ENCODE measurements at regions not wholly inside any gene's neighbourhood (a gene's known extent, or its start where the extent isn't known, plus 50 kb on each side); places are given as distances from the start of the nearest gene placed in this dataset.

DNA sequence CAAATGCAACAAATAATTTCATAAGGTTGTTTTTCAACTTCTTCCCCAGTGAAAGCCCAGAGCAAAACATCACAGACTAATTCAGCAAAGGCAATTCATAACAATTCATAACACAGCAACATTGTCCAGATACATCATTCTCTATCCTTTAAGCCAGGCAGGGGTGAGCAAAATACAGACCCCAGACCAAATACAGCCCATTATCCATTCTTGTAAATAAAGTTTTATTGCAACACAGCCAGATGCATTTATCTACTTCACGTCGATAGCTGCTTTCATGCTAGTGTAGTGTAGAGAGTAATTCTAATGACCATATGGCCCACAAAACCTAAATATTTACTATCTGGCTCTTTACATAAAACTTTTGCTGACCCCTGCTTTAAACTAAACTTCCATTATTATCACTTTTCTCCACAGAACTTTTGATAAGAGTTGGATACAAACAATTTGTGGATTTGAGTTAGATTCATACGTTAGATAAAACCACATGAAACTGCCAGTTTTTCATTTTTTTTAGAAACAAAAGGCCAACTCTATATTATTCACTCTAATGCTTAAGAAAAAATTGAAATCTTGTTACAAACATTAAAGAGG, 174.4 kb downstream of the DUSP6 start:
- Histone ChIP-seq H3K9ac (ENCODE audit: insufficient read length, low read depth) (no peak overlapping the region), H3K4me3 (ENCODE audit: insufficient read length, low read depth) (no peak overlapping the region), H3K9me3 (ENCODE audit: insufficient read depth, low read length) (no peaks in the 10 kb centered on the region), H3K27me3 (ENCODE audit: insufficient read depth, insufficient read length) (no peaks in the 10 kb centered on the region), H3K36me3 (ENCODE audit: insufficient read depth, insufficient read length, low read length) (no peaks in the 10 kb centered on the region), H3K4me1 (ENCODE audit: insufficient read depth, insufficient read length) (no peaks in the 10 kb centered on the region)
- DNase-seq (ENCODE audit: low read depth, low spot score): no peak
- TF ChIP-seq SUZ12 (IDR thresholded peaks at IDR 0.05; ENCODE audit: extremely low read depth, insufficient read depth, insufficient read length): no peak
- TF ChIP-seq YY1 (IDR thresholded peaks at IDR 0.05; ENCODE audit: insufficient read depth, insufficient read length): no peak
- TF ChIP-seq ZNF274 (IDR thresholded peaks at IDR 0.05; ENCODE audit: low read depth, low read length): no peak

DNA sequence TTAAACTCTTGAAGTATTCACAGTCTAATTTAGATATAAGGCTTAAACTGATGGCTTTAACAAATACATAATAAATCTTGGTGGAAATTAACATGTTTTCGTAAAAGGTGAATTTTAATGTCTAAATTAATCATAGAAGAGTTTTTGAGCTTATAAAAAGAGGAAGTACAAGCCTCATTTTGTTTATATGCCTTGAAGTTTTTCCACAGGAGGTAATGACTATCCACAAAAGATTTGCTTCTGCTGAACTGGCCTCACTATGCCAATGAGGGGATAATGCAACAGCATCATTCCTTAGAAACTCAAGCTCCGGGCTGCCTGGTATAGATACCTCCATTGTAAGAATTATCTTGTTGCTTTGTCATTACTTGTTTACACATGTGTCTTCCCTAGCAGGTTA, 175.6 kb downstream of the DUSP6 start:
- Histone ChIP-seq H3K9me3 (ENCODE audit: insufficient read depth, low read length) (no peaks in the 10 kb centered on the region), H3K4me3 (ENCODE audit: insufficient read length, low read depth) (no peak overlapping the region), H3K9ac (ENCODE audit: insufficient read length, low read depth) (no peak overlapping the region), H3K4me1 (ENCODE audit: insufficient read depth, insufficient read length) (no peaks in the 10 kb centered on the region), H3K36me3 (ENCODE audit: insufficient read depth, insufficient read length, low read length) (no peaks in the 10 kb centered on the region), H3K27me3 (ENCODE audit: insufficient read depth, insufficient read length) (no peaks in the 10 kb centered on the region)
- DNase-seq (ENCODE audit: low read depth, low spot score): no peak
- no peak for TF ChIP-seq YY1 (IDR thresholded peaks at IDR 0.05; ENCODE audit: insufficient read depth, insufficient read length)
- TF ChIP-seq ZNF274 (IDR thresholded peaks at IDR 0.05; ENCODE audit: low read depth, low read length): no peak
- no peak for TF ChIP-seq SUZ12 (IDR thresholded peaks at IDR 0.05; ENCODE audit: extremely low read depth, insufficient read depth, insufficient read length)

DNA sequence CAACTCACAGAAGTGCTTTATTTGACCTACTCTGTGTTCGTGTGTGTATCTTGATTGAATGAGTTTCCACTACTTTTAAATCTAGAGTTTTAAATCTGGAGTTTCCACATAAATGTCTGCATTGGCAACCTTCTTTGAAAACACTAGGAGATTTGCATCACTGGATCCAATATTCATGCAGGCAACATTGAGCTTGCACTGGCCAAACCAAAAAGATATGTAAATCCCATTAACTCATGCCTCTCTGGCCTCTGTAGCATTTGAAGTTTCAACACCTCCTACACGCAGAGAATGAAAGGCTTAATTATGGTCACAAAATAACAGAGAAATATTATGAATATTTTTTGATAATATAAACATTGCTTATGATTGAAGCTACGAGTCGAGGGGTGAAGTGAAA, 178.6 kb downstream of the DUSP6 start:
- H3K27me3 ChIP-seq (ENCODE audit: insufficient read depth, insufficient read length): no peaks in the 10 kb centered on the region
- DNase-seq (ENCODE audit: low read depth, low spot score): no peak
- H3K4me3 ChIP-seq (ENCODE audit: insufficient read length, low read depth): no peak overlapping the region
- no peak for TF ChIP-seq YY1 (IDR thresholded peaks at IDR 0.05; ENCODE audit: insufficient read depth, insufficient read length)
- TF ChIP-seq ZNF274 (IDR thresholded peaks at IDR 0.05; ENCODE audit: low read depth, low read length): no peak
- TF ChIP-seq SUZ12 (IDR thresholded peaks at IDR 0.05; ENCODE audit: extremely low read depth, insufficient read depth, insufficient read length): no peak
- H3K4me1 ChIP-seq (ENCODE audit: insufficient read depth, insufficient read length): no peaks in the 10 kb centered on the region
- no peaks in the 10 kb centered on the region for H3K9me3 ChIP-seq (ENCODE audit: insufficient read depth, low read length)
- no peaks in the 10 kb centered on the region for H3K36me3 ChIP-seq (ENCODE audit: insufficient read depth, insufficient read length, low read length)
- no peak overlapping the region for H3K9ac ChIP-seq (ENCODE audit: insufficient read length, low read depth)

DNA sequence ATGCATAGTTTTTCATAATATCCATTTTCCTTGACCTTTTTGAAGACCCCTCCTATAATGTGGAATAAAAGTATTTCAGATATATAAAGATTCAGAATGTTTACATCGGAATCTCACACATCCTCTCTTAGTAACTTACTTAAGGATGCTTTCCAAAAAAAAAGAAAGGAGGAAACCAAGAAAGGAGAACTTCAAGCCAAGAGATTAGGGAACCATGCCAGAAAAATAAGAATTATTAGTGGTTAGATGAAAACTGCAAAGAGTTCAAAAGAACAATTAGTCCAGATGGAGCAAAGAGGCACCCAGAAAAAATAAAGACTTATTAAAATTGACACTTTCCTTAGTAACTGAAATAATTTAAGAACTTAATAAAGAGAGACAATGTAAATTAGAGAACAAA, 179.2 kb downstream of the DUSP6 start:
- H3K9ac ChIP-seq (ENCODE audit: insufficient read length, low read depth): no peak overlapping the region
- DNase-seq (ENCODE audit: low read depth, low spot score): no peak
- no peaks in the 10 kb centered on the region for H3K27me3 ChIP-seq (ENCODE audit: insufficient read depth, insufficient read length)
- H3K4me1 ChIP-seq (ENCODE audit: insufficient read depth, insufficient read length): no peaks in the 10 kb centered on the region
- H3K4me3 ChIP-seq (ENCODE audit: insufficient read length, low read depth): no peak overlapping the region
- no peaks in the 10 kb centered on the region for H3K36me3 ChIP-seq (ENCODE audit: insufficient read depth, insufficient read length, low read length)
- H3K9me3 ChIP-seq (ENCODE audit: insufficient read depth, low read length): no peaks in the 10 kb centered on the region
- TF ChIP-seq YY1 (IDR thresholded peaks at IDR 0.05; ENCODE audit: insufficient read depth, insufficient read length) (no peak), ZNF274 (IDR thresholded peaks at IDR 0.05; ENCODE audit: low read depth, low read length) (no peak), SUZ12 (IDR thresholded peaks at IDR 0.05; ENCODE audit: extremely low read depth, insufficient read depth, insufficient read length) (no peak)

DNA sequence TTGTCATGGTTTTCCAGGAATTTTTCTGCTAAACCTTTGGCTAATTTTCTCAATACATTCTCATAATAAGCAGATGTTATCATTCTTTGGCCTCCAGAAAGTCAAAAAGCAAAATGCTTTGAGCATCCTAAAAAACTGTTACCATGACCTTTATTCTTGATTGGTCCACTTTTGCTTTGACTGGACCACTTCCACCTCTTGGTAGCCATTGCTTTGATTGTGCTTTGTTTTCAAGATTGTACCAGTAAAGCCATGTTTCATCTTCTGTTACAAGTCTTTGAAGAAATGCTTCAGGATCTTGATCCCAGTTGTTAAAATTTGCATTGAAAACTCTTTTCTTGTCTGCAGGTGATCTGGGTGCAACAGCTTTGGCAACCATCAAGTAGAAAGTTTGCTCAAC, 180.1 kb downstream of the DUSP6 start:
- Histone ChIP-seq H3K27me3 (ENCODE audit: insufficient read depth, insufficient read length) (no peaks in the 10 kb centered on the region), H3K4me1 (ENCODE audit: insufficient read depth, insufficient read length) (no peaks in the 10 kb centered on the region), H3K9ac (ENCODE audit: insufficient read length, low read depth) (no peak overlapping the region), H3K36me3 (ENCODE audit: insufficient read depth, insufficient read length, low read length) (no peaks in the 10 kb centered on the region), H3K9me3 (ENCODE audit: insufficient read depth, low read length) (no peaks in the 10 kb centered on the region), H3K4me3 (ENCODE audit: insufficient read length, low read depth) (no peak overlapping the region)
- no peak for TF ChIP-seq YY1 (IDR thresholded peaks at IDR 0.05; ENCODE audit: insufficient read depth, insufficient read length)
- no peak for DNase-seq (ENCODE audit: low read depth, low spot score)

DNA sequence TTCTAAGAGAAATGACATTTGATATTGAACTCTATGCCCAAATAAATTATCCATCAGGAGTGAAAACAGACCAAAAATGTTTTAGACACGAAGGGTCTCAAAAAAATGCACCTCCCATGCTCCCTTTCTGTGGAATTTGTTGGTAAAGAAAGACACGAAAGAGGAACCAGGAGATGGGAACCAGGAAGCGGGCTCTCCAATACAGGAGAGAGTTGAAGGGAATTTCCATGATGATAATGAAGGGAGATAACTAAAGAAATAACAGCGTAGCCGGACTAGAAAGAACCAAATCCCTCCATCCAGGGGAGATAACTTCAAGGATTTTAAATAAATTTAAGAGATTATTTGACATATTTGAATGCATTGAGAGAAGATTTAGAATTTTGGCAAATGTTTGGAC, 183.0 kb downstream of the DUSP6 start:
- no peak overlapping the region for H3K4me3 ChIP-seq (ENCODE audit: insufficient read length, low read depth)
- no peaks in the 10 kb centered on the region for H3K4me1 ChIP-seq (ENCODE audit: insufficient read depth, insufficient read length)
- no peak for TF ChIP-seq ZNF274 (IDR thresholded peaks at IDR 0.05; ENCODE audit: low read depth, low read length)
- no peak for DNase-seq (ENCODE audit: low read depth, low spot score)
- no peaks in the 10 kb centered on the region for H3K36me3 ChIP-seq (ENCODE audit: insufficient read depth, insufficient read length, low read length)
- H3K9me3 ChIP-seq (ENCODE audit: insufficient read depth, low read length): no peaks in the 10 kb centered on the region
- no peak overlapping the region for H3K9ac ChIP-seq (ENCODE audit: insufficient read length, low read depth)
- no peaks in the 10 kb centered on the region for H3K27me3 ChIP-seq (ENCODE audit: insufficient read depth, insufficient read length)

DNA sequence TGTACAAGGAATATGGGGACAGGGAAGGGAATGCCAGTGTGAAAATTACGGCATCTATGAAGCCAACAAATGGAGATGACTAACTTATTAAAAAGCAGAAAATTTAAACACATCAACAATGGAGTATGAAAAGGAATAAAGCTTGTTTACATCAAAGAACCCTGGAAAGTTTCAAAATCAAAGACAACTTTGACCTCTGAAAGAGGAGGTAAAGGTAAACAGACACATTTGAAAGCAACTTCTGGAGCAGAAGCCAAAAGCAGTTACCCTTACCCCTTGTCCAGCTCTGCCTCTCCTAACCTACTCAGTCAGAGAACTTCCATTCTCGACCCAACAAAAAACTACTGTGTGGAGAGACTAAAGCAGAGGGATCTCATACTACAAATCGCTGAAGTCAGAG, 184.3 kb downstream of the DUSP6 start:
- H3K4me3 ChIP-seq (ENCODE audit: insufficient read length, low read depth): no peak overlapping the region
- no peaks in the 10 kb centered on the region for H3K36me3 ChIP-seq (ENCODE audit: insufficient read depth, insufficient read length, low read length)
- H3K9ac ChIP-seq (ENCODE audit: insufficient read length, low read depth): no peak overlapping the region
- H3K27me3 ChIP-seq (ENCODE audit: insufficient read depth, insufficient read length): no peaks in the 10 kb centered on the region
- DNase-seq (ENCODE audit: low read depth, low spot score): no peak
- H3K4me1 ChIP-seq (ENCODE audit: insufficient read depth, insufficient read length): no peaks in the 10 kb centered on the region
- H3K9me3 ChIP-seq (ENCODE audit: insufficient read depth, low read length): no peaks in the 10 kb centered on the region
- TF ChIP-seq YY1 (IDR thresholded peaks at IDR 0.05; ENCODE audit: insufficient read depth, insufficient read length): no peak
- TF ChIP-seq ZNF274 (IDR thresholded peaks at IDR 0.05; ENCODE audit: low read depth, low read length): no peak
- no peak for TF ChIP-seq SUZ12 (IDR thresholded peaks at IDR 0.05; ENCODE audit: extremely low read depth, insufficient read depth, insufficient read length)

DNA sequence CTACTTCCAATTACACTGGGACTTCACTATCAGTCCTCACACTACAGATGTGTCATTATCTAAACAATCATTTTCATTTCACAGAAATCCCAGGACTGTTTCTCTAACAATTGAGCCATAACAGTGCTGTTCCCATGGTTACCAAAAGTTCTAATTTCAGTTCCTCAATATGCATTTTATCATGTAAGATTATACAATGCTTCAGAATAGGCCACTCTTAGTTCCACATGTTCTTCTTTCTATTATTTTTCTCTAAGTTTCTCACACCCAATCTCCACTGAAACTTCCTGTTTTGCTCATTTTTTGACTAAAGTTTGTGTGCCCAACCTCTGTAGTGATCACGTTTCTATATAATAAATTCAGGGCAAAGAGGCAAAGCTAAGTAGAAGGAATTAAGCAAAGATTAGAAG, 185.8 kb downstream of the DUSP6 start:
- no peaks in the 10 kb centered on the region for H3K36me3 ChIP-seq (ENCODE audit: insufficient read depth, insufficient read length, low read length)
- no peaks in the 10 kb centered on the region for H3K27me3 ChIP-seq (ENCODE audit: insufficient read depth, insufficient read length)
- H3K4me3 ChIP-seq (ENCODE audit: insufficient read length, low read depth): no peak overlapping the region
- DNase-seq (ENCODE audit: low read depth, low spot score): no peak
- H3K9ac ChIP-seq (ENCODE audit: insufficient read length, low read depth): no peak overlapping the region
- H3K9me3 ChIP-seq (ENCODE audit: insufficient read depth, low read length): no peaks in the 10 kb centered on the region
- no peak for TF ChIP-seq ZNF274 (IDR thresholded peaks at IDR 0.05; ENCODE audit: low read depth, low read length)
- no peak for TF ChIP-seq YY1 (IDR thresholded peaks at IDR 0.05; ENCODE audit: insufficient read depth, insufficient read length)
- TF ChIP-seq SUZ12 (IDR thresholded peaks at IDR 0.05; ENCODE audit: extremely low read depth, insufficient read depth, insufficient read length): no peak
- no peaks in the 10 kb centered on the region for H3K4me1 ChIP-seq (ENCODE audit: insufficient read depth, insufficient read length)
